NOMO-1 treated with dmso at 0.1 percent for 144 hours (cell line): ENCODE measurements at regions not wholly inside any gene's neighbourhood (a gene's known extent, or its start where the extent isn't known, plus 50 kb on each side); places are given as distances from the start of the nearest gene placed in this dataset.

Experiments used
- DNase-seq: peaks from one replicate; lab custom pipeline; 2025; ENCODE audit not compliant: unreplicated experiment; lab: John Stamatoyannopoulos, UW

DNA sequence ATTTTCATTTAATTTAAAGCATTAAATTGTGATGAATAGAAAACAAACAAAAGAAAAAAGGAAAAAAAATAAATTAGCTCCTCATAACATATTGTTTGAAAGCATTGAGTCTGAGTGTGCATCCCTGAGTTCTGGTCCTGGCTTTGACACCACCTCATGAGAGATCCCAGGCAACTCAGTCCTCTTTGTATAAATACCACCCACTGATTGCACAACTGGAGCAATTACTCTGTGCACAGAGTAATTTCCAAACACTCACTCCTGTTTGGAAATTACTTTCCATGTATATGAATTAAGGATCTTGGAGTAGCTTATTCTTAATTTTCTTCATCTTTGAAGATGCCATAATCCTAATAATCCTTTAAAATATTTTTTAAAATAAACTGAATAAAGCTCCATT, 59.4 kb upstream of the C5orf46 start:
- DNase-seq = no peak

GRCh38 chr5:147963948-147964693, 57.8 kb upstream of the C5orf46 start:
- DNase-seq = no peak

- DNase-seq = no peak
These were observed 57.1 kb upstream of the C5orf46 start for GRCh38 chr5:147963436-147963835.

DNA sequence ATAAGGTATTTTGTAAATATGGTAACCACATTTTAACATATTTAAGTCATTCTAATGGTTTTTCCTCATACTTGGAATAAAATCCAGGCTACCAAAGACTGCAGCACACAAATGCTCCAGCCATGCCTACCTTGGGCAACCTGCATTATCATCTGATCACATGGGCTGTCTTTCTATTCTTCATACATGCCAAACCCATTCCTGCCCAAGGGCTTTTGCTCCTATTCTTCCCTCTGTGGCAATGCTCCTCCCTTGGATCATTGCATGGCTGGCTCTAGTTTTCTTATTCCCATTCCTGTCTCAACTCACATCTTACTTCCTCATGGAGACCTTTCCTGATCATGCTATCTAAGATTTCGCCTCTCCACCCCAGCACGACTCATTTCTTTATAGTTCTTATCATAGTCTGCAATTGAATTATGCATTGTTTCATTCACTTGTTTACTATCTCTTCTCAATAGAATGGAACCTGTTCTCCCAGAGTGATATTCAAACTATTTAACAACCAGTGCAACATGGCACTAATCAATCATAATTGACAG, 54.9 kb upstream of the C5orf46 start:
- no peak for DNase-seq

GRCh38 chr5:147957901-147958300, 51.6 kb upstream of the C5orf46 start:
- DNase-seq = no peak

GRCh38 chr5:147956842-147957223, 50.5 kb upstream of the C5orf46 start:
- no peak for DNase-seq

- DNase-seq = no peak
These were observed 49.9 kb upstream of the C5orf46 start for GRCh38 chr5:147956064-147956841.
